RWPE2 (cell line): ENCODE measurements at regions not wholly inside any gene's neighbourhood (a gene's known extent, or its start where the extent isn't known, plus 50 kb on each side); places are given as distances from the start of the nearest gene placed in this dataset.
A peak's percentile ranks its signal among the peaks of the same experiment; 100 is the strongest.

ENCODE experiments used
- ATAC-seq: fragments of 200-7000 bp; cut with Tn5 transposase; 3 replicates; pipeline ENCODE4 v1.9.1; 2021; ENCODE audit warnings: low read depth
- DNase-seq: peaks from one replicate; pipeline ENCODE4 v3.0.0-alpha.2; 2020; ENCODE audit warnings: low spot score
- H3K27ac ChIP-seq: fragments of 450-650 bp; 2 replicates; pipeline ENCODE4 v1.5.1; 2017; ENCODE audit warnings: mild to moderate bottlenecking; ENCODE audit not compliant: poor library complexity, severe bottlenecking
- H3K27me3 ChIP-seq: fragments of 250-450 bp; sonication (Bioruptor Pico); 2 replicates; pipeline ENCODE4 v1.5.1; 2021; ENCODE audit warnings: mild to moderate bottlenecking, moderate library complexity; ENCODE audit not compliant: insufficient read depth, poor library complexity, severe bottlenecking
- H3K36me3 ChIP-seq: fragments of 250-450 bp; sonication (Bioruptor Pico); 2 replicates; pipeline ENCODE4 v1.5.1; 2020; ENCODE audit warnings: low read depth, mild to moderate bottlenecking, moderate library complexity
- H3K4me1 ChIP-seq: fragments of 250-450 bp; sonication (Bioruptor Pico); 2 replicates; pipeline ENCODE4 v1.5.1; 2021; ENCODE audit warnings: mild to moderate bottlenecking, moderate library complexity; ENCODE audit not compliant: insufficient read depth, poor library complexity, severe bottlenecking
- H3K4me3 ChIP-seq: fragments of 250-450 bp; sonication (Bioruptor Pico); 2 replicates; pipeline ENCODE4 v1.5.1; 2021; ENCODE audit warnings: mild to moderate bottlenecking, moderate library complexity; ENCODE audit not compliant: severe bottlenecking
- H3K9me3 ChIP-seq: fragments of 250-450 bp; sonication (Bioruptor Pico); 2 replicates; pipeline ENCODE4 v1.5.1; 2021; ENCODE audit warnings: mild to moderate bottlenecking, moderate library complexity; ENCODE audit not compliant: severe bottlenecking
- TF ChIP-seq, protein P1 (sequence below): fragments of 450-650 bp; IDR thresholded peaks from one replicate; pipeline ENCODE4 v1.5.1; 2017; ENCODE audit warnings: mild to moderate bottlenecking, moderate library complexity; ENCODE audit not compliant: poor library complexity, severe bottlenecking

- Histone ChIP-seq H3K4me1 (peaks cover 3% of the 10 kb centered on the region), H3K27me3 (no peaks in the 10 kb centered on the region), H3K36me3 (no peaks in the 10 kb centered on the region), H3K9me3 (no peaks in the 10 kb centered on the region), H3K4me3 (no peak overlapping the region), H3K27ac (no peak overlapping the region)
- TF ChIP-seq, protein P1, sequence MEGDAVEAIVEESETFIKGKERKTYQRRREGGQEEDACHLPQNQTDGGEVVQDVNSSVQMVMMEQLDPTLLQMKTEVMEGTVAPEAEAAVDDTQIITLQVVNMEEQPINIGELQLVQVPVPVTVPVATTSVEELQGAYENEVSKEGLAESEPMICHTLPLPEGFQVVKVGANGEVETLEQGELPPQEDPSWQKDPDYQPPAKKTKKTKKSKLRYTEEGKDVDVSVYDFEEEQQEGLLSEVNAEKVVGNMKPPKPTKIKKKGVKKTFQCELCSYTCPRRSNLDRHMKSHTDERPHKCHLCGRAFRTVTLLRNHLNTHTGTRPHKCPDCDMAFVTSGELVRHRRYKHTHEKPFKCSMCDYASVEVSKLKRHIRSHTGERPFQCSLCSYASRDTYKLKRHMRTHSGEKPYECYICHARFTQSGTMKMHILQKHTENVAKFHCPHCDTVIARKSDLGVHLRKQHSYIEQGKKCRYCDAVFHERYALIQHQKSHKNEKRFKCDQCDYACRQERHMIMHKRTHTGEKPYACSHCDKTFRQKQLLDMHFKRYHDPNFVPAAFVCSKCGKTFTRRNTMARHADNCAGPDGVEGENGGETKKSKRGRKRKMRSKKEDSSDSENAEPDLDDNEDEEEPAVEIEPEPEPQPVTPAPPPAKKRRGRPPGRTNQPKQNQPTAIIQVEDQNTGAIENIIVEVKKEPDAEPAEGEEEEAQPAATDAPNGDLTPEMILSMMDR: no peak
- no peak for ATAC-seq
- DNase-seq: no peak
Measured at GRCh38 chr4:37771771-37772170, 54.7 kb upstream of the PGM2 start.

- TF ChIP-seq, protein P1: no peak
- Histone ChIP-seq H3K27ac (no peak overlapping the region), H3K27me3 (no peaks in the 10 kb centered on the region), H3K4me3 (no peak overlapping the region), H3K9me3 (no peaks in the 10 kb centered on the region), H3K4me1 (peaks cover 3% of the 10 kb centered on the region), H3K36me3 (no peaks in the 10 kb centered on the region)
- ATAC-seq: no peak
- no peak for DNase-seq
Measured at GRCh38 chr4:37770016-37770415, 56.5 kb upstream of the PGM2 start.

GRCh38 chr4:37769391-37769989, 57.0 kb upstream of the PGM2 start:
- H3K27me3 ChIP-seq: no peaks in the 10 kb centered on the region
- no peaks in the 10 kb centered on the region for H3K9me3 ChIP-seq

GRCh38 chr4:37767546-37767945, 58.9 kb upstream of the PGM2 start:
- Histone ChIP-seq H3K9me3 (no peaks in the 10 kb centered on the region), H3K4me1 (peaks cover 5% of the 10 kb centered on the region), H3K27ac (no peak overlapping the region), H3K36me3 (no peaks in the 10 kb centered on the region), H3K27me3 (no peaks in the 10 kb centered on the region), H3K4me3 (no peak overlapping the region)
- no peak for DNase-seq
- TF ChIP-seq, protein P1: no peak
- ATAC-seq: peak; percentile 40; the same call in 2 of the 3 replicates

More at GRCh38 chr4:37769391-37769989, 57.0 kb upstream of the PGM2 start:
- no peaks in the 10 kb centered on the region for H3K36me3 ChIP-seq
- DNase-seq: no peak
- no peak overlapping the region for H3K27ac ChIP-seq
- no peak for ATAC-seq
- H3K4me3 ChIP-seq: no peak overlapping the region
- H3K4me1 ChIP-seq: peaks cover 3% of the 10 kb centered on the region
- TF ChIP-seq, protein P1: no peak

GRCh38 chr4:37767019-37767418, 59.5 kb upstream of the PGM2 start:
- H3K27ac ChIP-seq: no peak overlapping the region
- H3K4me3 ChIP-seq: no peak overlapping the region
- TF ChIP-seq, protein P1: no peak
- peaks cover 9% of the 10 kb centered on the region for H3K4me1 ChIP-seq
- H3K36me3 ChIP-seq: no peaks in the 10 kb centered on the region
- H3K27me3 ChIP-seq: no peaks in the 10 kb centered on the region
- no peaks in the 10 kb centered on the region for H3K9me3 ChIP-seq
- DNase-seq (no peak), ATAC-seq (no peak)
